Ovary (tissue), 3 donors: ENCODE measurements at regions not wholly inside any gene's neighbourhood (a gene's known extent, or its start where the extent isn't known, plus 50 kb on each side); places are given as distances from the start of the nearest gene placed in this dataset.

Experiments used
- CTCF ChIP-seq, 3 donors: fragments of 450-650 bp in 2 of 3; fragments of 200-600 bp in 1 of 3; IDR thresholded peaks; one replicate each; pipeline versions ENCODE4 v1.5.1 to v1.8.0; 2016 to 2022; ENCODE audit warnings: antibody characterized with exemption in 3 of 3, mild to moderate bottlenecking in 1 of 3
- EP300 ChIP-seq: sonication (generic); formaldehyde crosslinking; IDR thresholded peaks from one replicate; pipeline ENCODE4 v1.6.1; 2017; ENCODE audit warnings: antibody characterized with exemption
- donor health status: DM: no; HTN: no; CAD: no.

GRCh38 chr11:26194881-26195280 is 137.0 kb upstream of the ANO3 start:
- TF ChIP-seq CTCF (IDR thresholded peaks at IDR 0.05) (no peak), EP300 (no peak)
